ENCODE measurements at regions not wholly inside any gene's neighbourhood (a gene's known extent, or its start where the extent isn't known, plus 50 kb on each side); places are given as distances from the start of the nearest gene placed in this dataset.
"Not testable (repeated sequence)": the region's sequence is repeated elsewhere in the genome, so short reads cannot be mapped to it uniquely, and the experiment has no call there.

- no peak for DNase-seq (ENCODE audit: low read depth, low spot score)
- H3K4me3 ChIP-seq (ENCODE audit: low read length) = no peak overlapping the region
Observed at GRCh38 chr2:16063955-16064633, 123.7 kb downstream of the MYCN start.

GRCh38 chr2:16063251-16063850, 123.0 kb downstream of the MYCN start:
- H3K4me3 ChIP-seq (ENCODE audit: low read length) = no peak overlapping the region
- no peak for DNase-seq (ENCODE audit: low read depth, low spot score)

GRCh38 chr2:16062471-16063250, 122.3 kb downstream of the MYCN start:
- H3K4me3 ChIP-seq (ENCODE audit: low read length) = no peak overlapping the region
- DNase-seq (ENCODE audit: low read depth, low spot score) = no peak

- no peak for DNase-seq (ENCODE audit: low read depth, low spot score)
- H3K4me3 ChIP-seq (ENCODE audit: low read length) = no peak overlapping the region
Observed at GRCh38 chr2:16061441-16062217, 121.3 kb downstream of the MYCN start.

GRCh38 chr2:16060936-16061338, 120.6 kb downstream of the MYCN start:
- no peak overlapping the region for H3K4me3 ChIP-seq (ENCODE audit: low read length)
- DNase-seq (ENCODE audit: low read depth, low spot score) = no peak

GRCh38 chr2:16060125-16060935, 120.0 kb downstream of the MYCN start:
- H3K4me3 ChIP-seq (ENCODE audit: low read length) = no peak overlapping the region
- DNase-seq (ENCODE audit: low read depth, low spot score) = no peak

GRCh38 chr2:16059393-16060016, 119.2 kb downstream of the MYCN start:
- no peak for DNase-seq (ENCODE audit: low read depth, low spot score)
- no peak overlapping the region for H3K4me3 ChIP-seq (ENCODE audit: low read length)

GRCh38 chr2:16058747-16059358, 118.5 kb downstream of the MYCN start:
- H3K4me3 ChIP-seq (ENCODE audit: low read length) = no peak overlapping the region

GRCh38 chr2:16058256-16058655, 117.9 kb downstream of the MYCN start:
- DNase-seq (ENCODE audit: low read depth, low spot score) = no peak
- no peak overlapping the region for H3K4me3 ChIP-seq (ENCODE audit: low read length)

More at GRCh38 chr2:16058747-16059358, 118.5 kb downstream of the MYCN start:
- no peak for DNase-seq (ENCODE audit: low read depth, low spot score)

GRCh38 chr2:16057661-16058060, 117.3 kb downstream of the MYCN start:
- no peak for DNase-seq (ENCODE audit: low read depth, low spot score)
- H3K4me3 ChIP-seq (ENCODE audit: low read length) = no peak overlapping the region

GRCh38 chr2:16055848-16056580, 115.7 kb downstream of the MYCN start:
- DNase-seq (ENCODE audit: low read depth, low spot score) = no peak
- H3K4me3 ChIP-seq (ENCODE audit: low read length) = no peak overlapping the region

GRCh38 chr2:16053437-16054257, 113.3 kb downstream of the MYCN start:
- DNase-seq (ENCODE audit: low read depth, low spot score) = no peak
- H3K4me3 ChIP-seq (ENCODE audit: low read length) = no peak overlapping the region

- not testable (repeated sequence) for H3K4me3 ChIP-seq (ENCODE audit: low read length); DNase-seq (ENCODE audit: low read depth, low spot score)
Observed at GRCh38 chr2:16052571-16053052, 112.3 kb downstream of the MYCN start.

GRCh38 chr2:16051841-16052564, 111.7 kb downstream of the MYCN start:
- H3K4me3 ChIP-seq (ENCODE audit: low read length) = no peak overlapping the region
- DNase-seq (ENCODE audit: low read depth, low spot score) = no peak

GRCh38 chr2:16050908-16051489, 110.6 kb downstream of the MYCN start:
- DNase-seq (ENCODE audit: low read depth, low spot score) = no peak
- H3K4me3 ChIP-seq (ENCODE audit: low read length) = no peak overlapping the region

All from Jurkat, Clone E6-1 (cell line).